SK-N-MC (cell line): ENCODE measurements at regions not wholly inside any gene's neighbourhood (a gene's known extent, or its start where the extent isn't known, plus 50 kb on each side); places are given as distances from the start of the nearest gene placed in this dataset.
A peak's percentile ranks its signal among the peaks of the same experiment; 100 is the strongest.

Experiments
- DNase-seq: peaks from one replicate; pipeline ENCODE4 v3.0.0-alpha.2; 2011; ENCODE audit warnings: low read depth, low spot score
- H3K27ac ChIP-seq: fragments of 200-600 bp; sonication (generic); 2 replicates; pipeline ENCODE4 v1.5.1; 2016; ENCODE audit warnings: mixed run types
- H3K36me3 ChIP-seq: fragments of 200-600 bp; sonication (generic); 2 replicates; pipeline ENCODE4 v1.6.1; 2017; ENCODE audit warnings: antibody characterized with exemption, low read length, mixed read lengths; ENCODE audit not compliant: insufficient read depth
- H3K4me3 ChIP-seq: fragments of 200-600 bp; sonication (generic); 2 replicates; pipeline ENCODE4 v1.5.1; 2016
- H3K9ac ChIP-seq: fragments of 200-600 bp; sonication (generic); 2 replicates; pipeline ENCODE4 v1.8.0; 2017; ENCODE audit warnings: mixed run types, mixed read lengths; ENCODE audit not compliant: insufficient read length
- H3K9me3 ChIP-seq: fragments of 200-600 bp; sonication (generic); 2 replicates; pipeline ENCODE4 v1.6.1; 2017; ENCODE audit warnings: low read depth, mild to moderate bottlenecking, antibody characterized with exemption, low read length, moderate library complexity, mixed read lengths
- EZH2 ChIP-seq: fragments of 200-600 bp; sonication (generic); IDR thresholded peaks from one replicate; pipeline ENCODE4 v1.6.1; 2017; ENCODE audit warnings: antibody characterized with exemption
- FOXP2 ChIP-seq: optimal IDR thresholded peaks from 2 replicates; pipeline ENCODE3; 2011; ENCODE audit warnings: mild to moderate bottlenecking, moderate library complexity; ENCODE audit not compliant: insufficient read depth; ENCODE audit errors: extremely low read length, control extremely low read depth
- POLR2AphosphoS5 ChIP-seq: IDR thresholded peaks from 2 replicates; pipeline ENCODE4 v1.6.1; 2012; ENCODE audit warnings: mild to moderate bottlenecking, low read depth, low read length, borderline replicate concordance

GRCh38 chr2:51232027-51232426 is 200.1 kb upstream of the NRXN1 start:
- DNase-seq, result no peak
- Histone ChIP-seq H3K9me3 (no peaks in the 10 kb centered on the region), H3K4me3 (no peak overlapping the region), H3K27ac (no peak overlapping the region), H3K9ac (no peak overlapping the region), H3K36me3 (no peaks in the 10 kb centered on the region)
- TF ChIP-seq FOXP2, result no peak
- no peak for TF ChIP-seq POLR2AphosphoS5
- TF ChIP-seq EZH2, result no peak

- Histone ChIP-seq H3K27ac (no peak overlapping the region), H3K9ac (no peak overlapping the region), H3K36me3 (no peaks in the 10 kb centered on the region), H3K9me3 (no peaks in the 10 kb centered on the region), H3K4me3 (no peak overlapping the region)
- no peak for DNase-seq
- no peak for TF ChIP-seq FOXP2
- no peak for TF ChIP-seq EZH2
- TF ChIP-seq POLR2AphosphoS5, result no peak
These were observed 199.1 kb upstream of the NRXN1 start for GRCh38 chr2:51231071-51231470.

- TF ChIP-seq EZH2 (no peak), POLR2AphosphoS5 (no peak), FOXP2 (no peak)
- H3K4me3 ChIP-seq, result no peak overlapping the region
These were observed 193.4 kb upstream of the NRXN1 start for GRCh38 chr2:51225377-51225776.

GRCh38 chr2:51224790-51225189 is 192.9 kb upstream of the NRXN1 start:
- H3K9ac ChIP-seq, result no peak overlapping the region
- no peak overlapping the region for H3K4me3 ChIP-seq
- no peak overlapping the region for H3K27ac ChIP-seq
- H3K9me3 ChIP-seq, result no peaks in the 10 kb centered on the region
- no peaks in the 10 kb centered on the region for H3K36me3 ChIP-seq
- TF ChIP-seq FOXP2 (no peak), POLR2AphosphoS5 (no peak), EZH2 (no peak)
- DNase-seq, result no peak

More at GRCh38 chr2:51225377-51225776, 193.4 kb upstream of the NRXN1 start:
- Histone ChIP-seq H3K9ac (no peak overlapping the region), H3K36me3 (no peaks in the 10 kb centered on the region), H3K9me3 (no peaks in the 10 kb centered on the region), H3K27ac (no peak overlapping the region)
- no peak for DNase-seq

- DNase-seq, result no peak
- Histone ChIP-seq H3K4me3 (no peak overlapping the region), H3K9ac (no peak overlapping the region), H3K36me3 (no peaks in the 10 kb centered on the region), H3K27ac (no peak overlapping the region), H3K9me3 (no peaks in the 10 kb centered on the region)
- TF ChIP-seq EZH2, result no peak
- no peak for TF ChIP-seq POLR2AphosphoS5
- no peak for TF ChIP-seq FOXP2
These were observed 190.2 kb upstream of the NRXN1 start for GRCh38 chr2:51222106-51222505.

- DNase-seq, result peak; percentile 5
- no peak overlapping the region for H3K27ac ChIP-seq
- TF ChIP-seq FOXP2 (no peak), EZH2 (no peak), POLR2AphosphoS5 (no peak)
- no peaks in the 10 kb centered on the region for H3K36me3 ChIP-seq
- no peak overlapping the region for H3K9ac ChIP-seq
- no peaks in the 10 kb centered on the region for H3K9me3 ChIP-seq
- no peak overlapping the region for H3K4me3 ChIP-seq
These were observed 188.7 kb upstream of the NRXN1 start for GRCh38 chr2:51220606-51221005.

- DNase-seq, result no peak
- no peak for TF ChIP-seq FOXP2
- no peak for TF ChIP-seq POLR2AphosphoS5
- TF ChIP-seq EZH2, result no peak
- H3K4me3 ChIP-seq, result no peak overlapping the region
- no peak overlapping the region for H3K9ac ChIP-seq
- H3K36me3 ChIP-seq, result no peaks in the 10 kb centered on the region
- no peaks in the 10 kb centered on the region for H3K9me3 ChIP-seq
- H3K27ac ChIP-seq, result no peak overlapping the region
These were observed 188.1 kb upstream of the NRXN1 start for GRCh38 chr2:51220080-51220479.

GRCh38 chr2:51219468-51219867 is 187.5 kb upstream of the NRXN1 start:
- no peak overlapping the region for H3K4me3 ChIP-seq
- no peak for TF ChIP-seq FOXP2
- no peak for TF ChIP-seq POLR2AphosphoS5
- TF ChIP-seq EZH2, result no peak
- no peak overlapping the region for H3K9ac ChIP-seq
- no peaks in the 10 kb centered on the region for H3K36me3 ChIP-seq
- H3K9me3 ChIP-seq, result no peaks in the 10 kb centered on the region
- DNase-seq, result no peak
- no peak overlapping the region for H3K27ac ChIP-seq

GRCh38 chr2:51218047-51218446 is 186.1 kb upstream of the NRXN1 start:
- TF ChIP-seq FOXP2, result no peak
- no peak for TF ChIP-seq POLR2AphosphoS5
- no peak for TF ChIP-seq EZH2
- Histone ChIP-seq H3K36me3 (no peaks in the 10 kb centered on the region), H3K9ac (no peak overlapping the region), H3K4me3 (no peak overlapping the region), H3K9me3 (no peaks in the 10 kb centered on the region), H3K27ac (no peak overlapping the region)
- no peak for DNase-seq
